GM21390 (cell line): ENCODE measurements at regions not wholly inside any gene's neighbourhood (a gene's known extent, or its start where the extent isn't known, plus 50 kb on each side); places are given as distances from the start of the nearest gene placed in this dataset.

Experiments
- ATAC-seq: cut with Tn5 transposase; IDR thresholded peaks from one replicate; pipeline ENCODE4 v1.9.1; 2021; ENCODE audit not compliant: unreplicated experiment

DNA sequence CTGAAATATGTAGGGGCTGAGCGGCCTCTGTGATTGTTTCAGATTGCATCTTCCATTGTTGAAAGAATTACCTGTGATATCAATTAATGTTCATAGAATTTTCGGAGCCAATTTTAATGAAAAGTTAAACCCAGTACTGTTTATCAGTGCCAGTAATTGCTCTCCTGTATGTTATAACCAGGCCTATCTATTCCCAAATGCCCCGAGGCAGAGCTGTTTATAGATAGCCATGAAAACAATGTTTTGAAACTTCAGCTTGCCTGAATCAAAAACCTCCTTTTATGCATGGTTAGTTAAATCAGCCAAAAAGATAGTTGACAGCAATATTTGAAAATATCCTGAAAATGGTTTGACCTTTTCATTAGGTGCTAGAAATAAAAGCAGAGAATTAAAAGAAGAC is 50.1 kb upstream of the HDAC9 start:
- ATAC-seq = no peak
